HG03575 (cell line): ENCODE measurements at regions not wholly inside any gene's neighbourhood (a gene's known extent, or its start where the extent isn't known, plus 50 kb on each side); places are given as distances from the start of the nearest gene placed in this dataset.
A peak's percentile ranks its signal among the peaks of the same experiment; 100 is the strongest.

Experiments used
- ATAC-seq: cut with Tn5 transposase; IDR thresholded peaks from one replicate; pipeline ENCODE4 v1.9.1; 2021; ENCODE audit not compliant: unreplicated experiment, insufficient number of reproducible peaks, low FRiP score; ENCODE audit errors: extremely low read depth

DNA sequence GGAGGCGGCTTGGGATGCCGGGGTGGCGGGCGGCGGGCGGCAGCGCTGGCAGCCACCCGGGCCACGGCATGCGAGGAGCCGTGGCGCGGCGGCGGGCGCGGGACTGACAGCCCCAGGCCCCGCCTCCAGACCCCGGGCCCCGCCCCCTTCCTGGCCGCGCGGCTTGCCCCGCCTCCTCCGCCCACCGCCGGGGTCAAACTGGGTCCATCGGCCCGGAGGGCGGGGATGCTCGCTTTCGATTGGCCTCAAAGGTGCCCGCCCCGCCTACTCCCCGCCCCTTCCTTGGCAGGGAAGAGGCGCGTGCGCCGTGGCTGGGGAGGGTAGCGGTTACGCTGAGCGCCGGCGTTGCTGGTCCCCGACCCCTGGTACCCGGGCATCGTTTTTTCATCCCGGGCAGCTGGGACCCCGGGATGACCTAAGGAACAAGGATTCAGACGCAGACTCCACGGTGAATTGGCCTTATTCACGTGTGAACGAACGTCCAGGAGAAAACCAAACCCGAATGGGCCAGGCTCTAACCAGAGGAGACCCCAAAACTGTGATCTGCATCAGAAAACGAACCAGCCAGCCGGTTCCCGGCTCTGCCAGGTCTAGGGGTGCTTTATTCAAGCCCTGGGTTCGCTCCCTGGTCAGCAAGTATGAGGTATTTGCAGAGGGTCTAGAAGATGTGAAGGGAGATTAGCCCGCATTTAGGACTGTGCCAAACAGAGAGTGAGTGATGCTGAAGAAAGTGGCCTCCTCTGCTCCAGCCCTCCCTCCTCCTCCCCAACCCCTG, 117.2 kb upstream of the GUCA2B start:
- ATAC-seq, result peak; percentile 68

- ATAC-seq, result peak; percentile 22
Measured at GRCh38 chr1:42035205-42035829, 116.6 kb upstream of the HIVEP3 start.

DNA sequence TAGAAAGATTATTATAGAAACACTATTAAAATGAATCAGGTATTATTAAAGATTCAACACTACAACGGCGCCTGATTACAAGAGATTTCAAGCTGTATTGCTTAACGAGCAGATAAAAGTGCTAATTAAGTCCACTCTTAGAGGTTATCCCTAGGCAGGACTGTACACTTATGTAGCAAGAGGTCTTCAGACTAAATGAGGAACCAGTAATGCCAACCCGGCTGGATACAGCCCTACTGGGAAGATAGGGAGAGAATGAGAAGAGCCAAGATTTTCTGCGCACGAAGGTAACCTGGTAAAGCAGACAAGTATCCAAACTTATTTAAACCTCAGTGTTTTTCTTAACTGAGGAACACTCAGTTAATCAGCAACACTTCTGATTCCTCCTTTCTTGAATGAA, 115.7 kb upstream of the HIVEP3 start:
- ATAC-seq, result no peak

DNA sequence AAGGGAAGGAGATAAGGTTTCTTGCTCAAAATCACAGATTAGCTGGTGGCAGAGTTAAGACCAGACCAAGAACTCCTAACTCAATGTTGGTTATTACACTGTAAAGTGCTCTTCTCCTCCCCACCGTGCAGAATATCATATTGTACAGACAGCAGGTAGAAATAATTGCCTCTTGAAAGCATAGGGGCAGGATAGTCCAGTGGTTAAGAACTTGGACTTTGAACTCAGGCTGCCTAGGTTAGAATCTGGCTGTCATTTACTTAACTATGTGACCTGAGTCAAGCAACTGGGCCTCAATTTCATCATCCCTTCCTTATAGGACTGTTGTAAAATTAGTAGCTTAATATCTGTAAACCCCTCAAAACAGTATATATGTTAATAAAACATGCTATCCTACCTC, 114.9 kb upstream of the HIVEP3 start:
- ATAC-seq, result no peak

DNA sequence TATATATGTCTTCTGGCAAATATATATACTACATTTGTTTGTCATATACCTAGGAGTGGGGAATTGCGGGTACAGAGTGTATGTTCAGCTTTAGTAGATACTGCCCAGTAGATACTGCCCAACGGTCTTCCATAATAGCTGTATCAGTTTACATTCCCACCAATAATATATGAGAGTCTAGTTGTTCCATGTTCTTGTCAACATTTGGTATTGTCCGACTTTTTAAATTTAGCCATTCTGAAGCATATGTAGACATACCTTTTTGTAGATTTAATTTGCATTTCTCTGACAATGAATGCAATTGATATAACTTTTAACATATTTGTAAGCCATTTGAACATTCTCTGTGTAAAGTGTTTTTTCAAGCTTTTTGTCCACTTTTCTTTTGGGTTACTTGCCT, 99.0 kb upstream of the HIVEP3 start:
- ATAC-seq, result no peak

- ATAC-seq, result no peak
Measured at GRCh38 chr1:42017259-42017658, 98.5 kb upstream of the HIVEP3 start.

- no peak for ATAC-seq
Measured at GRCh38 chr1:42014823-42015222, 96.1 kb upstream of the HIVEP3 start.

GRCh38 chr1:42013881-42014470, 95.3 kb upstream of the HIVEP3 start:
- no peak for ATAC-seq

DNA sequence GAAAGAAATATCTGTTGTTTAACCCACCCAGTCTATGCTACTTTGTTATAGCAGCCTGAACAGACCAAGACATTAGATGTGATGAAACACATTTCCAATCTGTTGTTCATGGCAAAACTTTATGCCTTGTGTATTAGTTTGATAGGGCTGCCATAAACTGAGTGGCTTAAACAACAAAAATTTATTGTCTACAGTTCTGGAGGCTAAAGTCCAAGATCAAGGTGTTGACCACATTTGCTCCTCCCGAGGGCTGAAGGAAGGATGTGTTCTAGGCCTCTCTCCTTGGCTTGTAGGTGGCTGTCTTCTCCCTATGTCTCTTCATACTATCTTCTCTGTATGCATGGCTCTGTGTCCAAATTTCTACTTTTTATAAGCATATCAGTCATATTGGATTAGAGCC, 94.1 kb upstream of the HIVEP3 start:
- ATAC-seq, result no peak

DNA sequence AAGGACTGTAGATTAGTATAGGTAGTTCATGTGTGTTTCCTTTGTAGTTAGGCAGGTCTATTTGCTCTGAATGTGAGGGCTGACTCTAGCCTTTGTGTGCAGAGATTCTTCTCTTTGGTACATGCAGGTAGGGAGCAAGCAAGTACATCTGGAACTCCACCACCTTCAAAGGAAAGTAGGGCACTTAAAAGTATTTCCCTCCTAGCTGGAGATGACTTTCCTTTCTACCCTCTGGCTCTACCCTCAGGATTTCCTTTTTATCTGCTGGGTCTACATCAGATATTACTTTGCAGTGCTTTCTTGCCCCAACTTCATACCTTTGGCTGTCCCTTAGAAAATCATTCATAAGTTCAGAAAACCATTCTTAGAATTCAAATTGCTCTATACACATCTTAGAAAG, 91.7 kb upstream of the HIVEP3 start:
- ATAC-seq, result no peak

DNA sequence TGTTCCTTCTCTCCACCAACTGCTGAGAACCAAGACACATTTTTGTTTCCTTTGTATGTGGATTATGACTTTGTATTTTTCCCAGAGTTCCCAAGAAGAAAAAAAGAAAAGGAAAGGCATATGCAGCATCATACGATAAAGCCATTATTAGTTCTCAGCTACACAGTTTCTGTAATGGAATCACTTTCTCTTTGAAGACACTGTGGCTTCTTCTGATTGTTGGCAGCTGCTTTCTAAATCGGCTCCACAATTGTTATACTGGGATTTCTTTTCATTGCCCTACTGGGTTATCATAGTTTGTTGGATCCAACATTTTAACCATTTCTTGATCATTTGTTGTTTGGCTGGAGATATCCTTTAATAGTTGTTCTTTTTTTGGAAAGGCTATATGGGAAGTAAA, 89.5 kb upstream of the HIVEP3 start:
- no peak for ATAC-seq

DNA sequence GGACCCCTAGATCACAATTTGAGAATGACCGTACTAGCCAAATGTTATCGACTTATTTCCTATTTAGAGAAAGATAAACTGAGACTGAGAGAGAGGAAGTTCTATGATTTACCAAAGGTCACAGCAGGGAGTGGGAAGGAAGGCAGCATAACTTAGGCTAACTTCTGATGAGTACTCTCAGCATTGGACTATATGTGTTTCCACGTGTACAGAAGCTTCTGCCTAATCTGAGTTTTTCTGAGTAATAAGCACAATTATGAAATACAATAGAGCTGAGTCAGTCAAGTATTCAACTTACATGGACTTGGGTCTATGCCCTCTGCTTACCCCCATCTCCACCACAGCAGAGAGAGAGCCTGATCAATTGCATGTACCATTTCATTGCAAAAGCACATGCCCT, 88.1 kb upstream of the HIVEP3 start:
- ATAC-seq, result no peak

DNA sequence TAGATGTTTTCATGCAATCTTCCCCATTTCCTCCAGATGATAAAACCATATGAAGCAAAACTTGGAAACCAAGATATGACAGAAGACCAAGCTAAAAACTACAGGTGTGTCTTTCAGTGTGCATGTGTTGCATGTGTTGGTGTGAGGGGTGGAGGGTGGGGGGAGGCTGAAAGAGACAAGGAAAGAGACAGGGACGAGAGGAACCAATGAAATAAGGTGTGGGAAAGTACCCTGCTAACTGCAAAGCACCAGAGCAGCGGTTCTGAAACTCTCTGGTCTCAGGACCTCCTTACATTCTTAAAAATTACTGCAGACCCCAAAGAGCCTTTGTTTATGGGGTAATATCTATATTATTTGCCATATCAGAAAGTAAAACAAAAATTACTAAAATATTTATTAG, 87.4 kb upstream of the HIVEP3 start:
- no peak for ATAC-seq

- ATAC-seq, result no peak
Measured at GRCh38 chr1:42005530-42005929, 86.8 kb upstream of the HIVEP3 start.

DNA sequence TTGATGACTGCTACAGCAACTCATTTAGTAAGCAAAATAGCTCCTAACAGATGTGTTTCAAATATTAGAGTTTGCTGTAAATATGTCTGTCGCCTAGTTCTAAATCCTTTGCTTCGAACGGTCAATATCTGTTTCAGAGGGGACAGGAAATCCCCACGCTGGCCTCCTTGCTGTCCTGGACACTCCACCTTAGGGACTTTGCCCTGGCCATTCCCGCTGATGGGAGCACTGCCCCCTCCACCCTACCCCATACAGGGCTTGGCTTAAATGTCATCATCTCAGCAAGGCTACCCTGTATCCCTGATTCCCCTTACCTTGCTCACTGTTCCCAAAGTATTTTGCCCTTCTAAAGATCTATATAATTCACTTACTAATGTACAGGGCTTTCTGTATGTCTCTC, 86.1 kb upstream of the HIVEP3 start:
- no peak for ATAC-seq

DNA sequence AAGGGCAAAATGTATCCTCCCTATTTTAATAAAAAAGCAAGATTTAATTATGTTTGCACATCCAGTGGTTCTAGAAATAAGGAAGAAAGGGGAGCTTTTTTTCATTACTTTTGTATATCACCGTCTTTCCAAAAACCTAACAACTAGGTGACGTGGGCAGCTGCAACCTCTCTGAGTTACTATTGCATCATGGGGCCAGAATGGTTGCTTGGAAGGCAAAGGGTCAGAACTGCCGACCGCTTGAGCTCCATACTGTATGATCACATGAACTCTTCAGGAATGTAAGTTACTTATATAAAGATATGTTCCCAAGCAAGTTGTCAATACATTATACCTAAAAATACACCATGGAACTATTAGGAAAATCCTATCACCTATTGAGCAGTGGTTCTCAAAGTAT, 85.6 kb upstream of the HIVEP3 start:
- no peak for ATAC-seq

DNA sequence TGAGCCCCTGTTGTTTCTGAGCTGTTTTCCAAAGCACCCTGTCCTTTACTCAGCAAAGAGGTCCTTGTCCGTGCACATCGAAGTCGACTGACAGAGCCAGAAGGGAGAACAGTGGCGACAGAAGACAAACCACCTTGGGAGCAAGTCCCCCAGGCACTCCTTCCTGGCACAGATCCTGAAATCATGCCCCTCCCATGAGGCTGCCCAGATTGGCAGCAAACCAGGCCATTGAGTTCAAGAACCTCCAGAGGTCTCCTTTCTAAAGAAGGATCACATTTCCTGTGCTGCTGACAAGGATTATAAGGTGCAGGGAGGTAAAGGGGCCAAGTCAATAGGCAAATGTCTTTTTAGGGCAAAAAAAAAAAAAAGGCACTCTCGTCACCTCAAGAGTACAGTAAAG, 84.7 kb upstream of the HIVEP3 start:
- no peak for ATAC-seq

GRCh38 chr1:42002220-42002619, 83.5 kb upstream of the HIVEP3 start:
- no peak for ATAC-seq

DNA sequence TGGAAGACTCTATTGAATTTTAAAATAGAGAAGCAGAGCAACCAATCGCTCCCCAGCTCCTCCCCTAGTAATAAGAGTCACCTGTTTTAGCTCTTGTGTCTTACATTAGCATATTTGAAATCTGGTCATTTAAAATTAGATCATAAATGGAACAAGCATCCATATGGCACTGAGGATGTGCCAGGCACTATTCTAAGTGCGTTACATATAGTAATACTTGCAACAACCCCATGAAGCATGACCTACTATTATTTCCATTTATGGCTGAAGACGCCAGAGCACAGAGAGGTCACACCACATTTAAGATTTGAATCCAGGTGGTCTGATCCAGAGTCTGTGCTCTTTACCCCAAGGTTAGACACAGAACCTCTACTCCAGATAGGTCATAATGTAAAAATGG, 82.0 kb upstream of the HIVEP3 start:
- ATAC-seq, result no peak

- ATAC-seq, result no peak
Measured at GRCh38 chr1:41999884-42000283, 81.2 kb upstream of the HIVEP3 start.
